H1 (cell line): ENCODE measurements at regions not wholly inside any gene's neighbourhood (a gene's known extent, or its start where the extent isn't known, plus 50 kb on each side); places are given as distances from the start of the nearest gene placed in this dataset.

ENCODE experiments used
- CTCF ChIA-PET: fragments of 300-600 bp; sonication (Branson Sonifier 250); formaldehyde crosslinking; loops from one replicate; lab custom pipeline; 2021; ENCODE audit not compliant: partially characterized antibody; lab: Charles Lee
- POLR2A ChIA-PET: fragments of 300-600 bp; sonication (Branson Sonifier 250); formaldehyde crosslinking; loops from one replicate; lab custom pipeline; 2021; ENCODE audit warnings: inconsistent platforms; ENCODE audit not compliant: partially characterized antibody; lab: Charles Lee
- DNase-seq, 2 experiments: peaks; one replicate each; pipeline versions ENCODE4 v3.0.0 to v3.0.0-alpha.2; 2010 to 2022; ENCODE audit warnings: low spot score in 2 of 2, low read depth in 1 of 2, mixed read lengths in 1 of 2
- FAIRE-seq: peaks from 2 replicates; lab custom pipeline; 2011; peaks lifted over from hg19 to GRCh38; lab: Jason Lieb, UNC
- H2AFZ ChIP-seq: 2 replicates; pipeline ENCODE4 v1.8.1; 2012; ENCODE audit warnings: low read length, inconsistent platforms
- H2AK5ac ChIP-seq: 2 replicates; pipeline ENCODE4 v1.6.1; 2013; ENCODE audit warnings: low read depth, low read length
- H2BK120ac ChIP-seq: replicated peaks from 2 replicates; pipeline ENCODE3; 2013; ENCODE audit warnings: low read depth, low read length, inconsistent platforms
- H2BK12ac ChIP-seq: 2 replicates; pipeline ENCODE4 v1.6.1; 2013; ENCODE audit warnings: low read depth, low read length
- H2BK15ac ChIP-seq: 2 replicates; pipeline ENCODE4 v1.6.1; 2013; ENCODE audit warnings: low read length
- H2BK20ac ChIP-seq: 2 replicates; pipeline ENCODE4 v1.6.1; 2013; ENCODE audit warnings: low read length
- H2BK5ac ChIP-seq: 2 replicates; pipeline ENCODE4 v1.6.1; 2013; ENCODE audit warnings: low read depth, low read length
- H3K14ac ChIP-seq: 2 replicates; pipeline ENCODE4 v1.6.1; 2013; ENCODE audit warnings: inconsistent platforms; ENCODE audit not compliant: insufficient read length
- H3K18ac ChIP-seq: 2 replicates; pipeline ENCODE4 v1.6.1; 2013; ENCODE audit warnings: low read length; ENCODE audit errors: extremely low read depth
- H3K23ac ChIP-seq: 2 replicates; pipeline ENCODE4 v1.6.1; 2013; ENCODE audit warnings: inconsistent platforms; ENCODE audit not compliant: insufficient read length
- H3K23me2 ChIP-seq: 2 replicates; pipeline ENCODE4 v1.6.1; 2013; ENCODE audit warnings: low read depth, low read length
- H3K27ac ChIP-seq: 2 replicates; pipeline ENCODE4 v1.6.1; 2011; ENCODE audit warnings: low read depth, low read length, inconsistent platforms
- H3K27me3 ChIP-seq, 4 experiments: replicated peaks in 1 of 4; 1 replicate in 1 of 4; 2 replicates in 3 of 4; pipeline versions ENCODE4 v1.6.1 to v1.8.1; 2011 to 2013; ENCODE audit warnings: low read length in 3 of 4, mild to moderate bottlenecking in 3 of 4, inconsistent platforms in 2 of 4, mixed read lengths in 2 of 4, moderate library complexity in 1 of 4; ENCODE audit not compliant: control insufficient read depth in 3 of 4, insufficient read depth in 3 of 4; ENCODE audit errors: extremely low read depth in 1 of 4
- H3K36me3 ChIP-seq, 4 experiments: 2 replicates each; pipeline versions ENCODE4 v1.6.1 to v1.8.1; 2011 to 2013; ENCODE audit warnings: mild to moderate bottlenecking in 4 of 4, low read length in 3 of 4, moderate library complexity in 2 of 4, control low read depth in 1 of 4, inconsistent platforms in 1 of 4; ENCODE audit not compliant: insufficient read depth in 4 of 4, control insufficient read depth in 2 of 4
- H3K4ac ChIP-seq: replicated peaks from 2 replicates; pipeline ENCODE3; 2013; ENCODE audit warnings: low read length, low read depth, mixed read lengths, inconsistent platforms; ENCODE audit not compliant: insufficient read length
- H3K4me1 ChIP-seq, 4 experiments: replicated peaks in 1 of 4; 1 replicate in 1 of 4; 2 replicates in 3 of 4; pipeline versions ENCODE4 v1.6.1 to v1.8.1; 2011 to 2013; ENCODE audit warnings: low read length in 3 of 4, inconsistent platforms in 2 of 4, mixed read lengths in 1 of 4; ENCODE audit not compliant: insufficient read depth in 4 of 4, control insufficient read depth in 3 of 4
- H3K4me2 ChIP-seq, 2 experiments: 2 replicates each; pipeline versions ENCODE4 v1.6.1 to v1.8.1; 2011 to 2013; ENCODE audit warnings: low read depth in 2 of 2, low read length in 2 of 2, control low read depth in 1 of 2, inconsistent platforms in 1 of 2, mild to moderate bottlenecking in 1 of 2; ENCODE audit not compliant: insufficient read depth in 1 of 2
- H3K4me3 ChIP-seq, 4 experiments: fragments of 200-600, 300-600 bp in 1 of 4; sonication (generic), shearing (Covaris generic), sonication (Bioruptor Twin) in 1 of 4; 2 replicates each; pipeline versions ENCODE4 v1.5.1 to v1.8.1; 2011 to 2016; ENCODE audit warnings: low read length in 4 of 4, low read depth in 3 of 4, control low read depth in 2 of 4, inconsistent platforms in 2 of 4, mild to moderate bottlenecking in 2 of 4, mixed read lengths in 1 of 4, moderate library complexity in 1 of 4; ENCODE audit not compliant: insufficient read depth in 2 of 4; ENCODE audit errors: extremely low read depth in 1 of 4
- H3K56ac ChIP-seq: replicated peaks from 2 replicates; pipeline ENCODE3; 2013; ENCODE audit warnings: low read depth, mild to moderate bottlenecking, mixed read lengths, low read length, inconsistent platforms; ENCODE audit not compliant: insufficient read length
- H3K79me1 ChIP-seq: 2 replicates; pipeline ENCODE4 v1.6.1; 2013; ENCODE audit warnings: low read depth, low read length, control low read depth
- H3K79me2 ChIP-seq, 2 experiments: 2 replicates each; pipeline versions ENCODE4 v1.6.1 to v1.8.1; 2012 to 2013; ENCODE audit warnings: low read length in 2 of 2, mild to moderate bottlenecking in 2 of 2, inconsistent platforms in 1 of 2; ENCODE audit not compliant: insufficient read depth in 2 of 2, control insufficient read depth in 1 of 2
- H3K9ac ChIP-seq, 4 experiments: replicated peaks in 1 of 4; 1 replicate in 1 of 4; 2 replicates in 3 of 4; pipeline versions ENCODE4 v1.6.1 to v1.8.1; 2011 to 2013; ENCODE audit warnings: low read depth in 3 of 4, low read length in 3 of 4, control low read depth in 2 of 4, mild to moderate bottlenecking in 2 of 4, moderate library complexity in 2 of 4, inconsistent platforms in 1 of 4; ENCODE audit errors: extremely low read depth in 1 of 4
- H3K9me3 ChIP-seq, 2 experiments: 2 replicates each; pipeline versions ENCODE4 v1.6.1 to v1.8.1; 2012 to 2013; ENCODE audit warnings: mild to moderate bottlenecking in 2 of 2, moderate library complexity in 2 of 2, control low read depth in 1 of 2, inconsistent platforms in 1 of 2, low read depth in 1 of 2, low read length in 1 of 2, mixed read lengths in 1 of 2; ENCODE audit not compliant: insufficient read depth in 2 of 2
- H4K20me1 ChIP-seq, 2 experiments: replicated peaks in 1 of 2; 2 replicates each; pipeline versions ENCODE3 to v1.8.1; 2011 to 2013; ENCODE audit warnings: inconsistent platforms in 2 of 2, low read length in 2 of 2, mild to moderate bottlenecking in 1 of 2; ENCODE audit not compliant: insufficient read depth in 2 of 2, control insufficient read depth in 1 of 2
- H4K5ac ChIP-seq: 2 replicates; pipeline ENCODE4 v1.6.1; 2013; ENCODE audit warnings: low read length, low read depth, mixed read lengths, inconsistent platforms; ENCODE audit not compliant: insufficient read length
- H4K8ac ChIP-seq: 2 replicates; pipeline ENCODE4 v1.8.0; 2013; ENCODE audit warnings: mild to moderate bottlenecking, moderate library complexity, low read length, inconsistent platforms; ENCODE audit not compliant: insufficient read depth; ENCODE audit errors: extremely low read depth
- H4K91ac ChIP-seq: replicated peaks from 2 replicates; pipeline ENCODE3; 2013; ENCODE audit warnings: low read length, mixed read lengths, inconsistent platforms; ENCODE audit not compliant: insufficient read length
- CHD1 ChIP-seq: IDR thresholded peaks from 2 replicates; pipeline ENCODE4 v1.6.1; 2012; ENCODE audit warnings: low read depth, low read length, improper control_type of control experiment
- GABPA ChIP-seq: IDR thresholded peaks from 2 replicates; pipeline ENCODE4 v1.6.1; 2011; ENCODE audit warnings: mild to moderate bottlenecking, low read length, moderate library complexity, borderline replicate concordance; ENCODE audit not compliant: insufficient read depth
- POLR2AphosphoS5 ChIP-seq: IDR thresholded peaks from 2 replicates; pipeline ENCODE4 v1.6.1; 2011; ENCODE audit warnings: low read depth, low read length
- TAF7 ChIP-seq: optimal IDR thresholded peaks from 2 replicates; pipeline ENCODE3; 2011; ENCODE audit warnings: low read depth, mild to moderate bottlenecking, inconsistent platforms, low read length, moderate library complexity, borderline replicate concordance
- TF ChIP-seq, protein P1 (sequence below): IDR thresholded peaks from 2 replicates; pipeline ENCODE4 v1.6.1; 2011; ENCODE audit warnings: low read length, improper control_type of control experiment

DNA sequence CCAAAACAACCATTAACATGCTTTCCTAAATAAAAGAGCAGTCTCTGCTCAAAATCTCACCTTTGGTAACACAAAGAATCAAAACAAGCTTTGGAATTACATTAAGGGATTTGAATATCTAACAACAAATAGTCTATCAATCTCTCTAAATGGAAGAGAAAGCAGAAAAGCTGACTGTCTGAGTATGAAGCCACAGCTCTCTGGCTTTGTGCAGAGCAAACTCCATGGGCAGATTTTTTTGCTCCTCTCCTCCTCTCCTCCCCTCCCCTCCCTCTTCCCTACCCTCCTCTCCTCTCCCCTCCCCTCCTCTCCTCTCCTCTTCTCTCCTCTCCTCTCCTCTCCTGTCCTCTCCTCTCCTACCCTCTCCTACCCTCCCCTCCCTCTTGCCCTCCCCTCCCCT, 329.5 kb upstream of the ETAA1 start:
- Histone ChIP-seq H2BK12ac (no peak overlapping the region), H3K23me2 (no peaks in the 10 kb centered on the region), H2BK15ac (no peak overlapping the region), H2BK5ac (no peak overlapping the region), H3K27ac (no peak overlapping the region), H3K4me2 (no peak overlapping the region), H3K27me3 (no peaks in the 10 kb centered on the region), H2AK5ac (no peak overlapping the region), H3K23ac (no peak overlapping the region), H3K18ac (no peak overlapping the region), H3K4me3 (no peak overlapping the region), H3K79me1 (no peaks in the 10 kb centered on the region), H3K14ac (no peak overlapping the region), H2BK120ac (no peak overlapping the region), H3K9me3 (no peaks in the 10 kb centered on the region), H3K4ac (no peak overlapping the region), H4K91ac (no peak overlapping the region), H4K5ac (no peak overlapping the region), H4K8ac (no peak overlapping the region), H3K9ac (no peak overlapping the region), H2BK20ac (no peak overlapping the region), H2AFZ (no peak overlapping the region)
- CTCF ChIA-PET: interaction anchor here (0.6 kb wide), 1 partner anchor 800 kb away, joined by 3 read pairs; no protein-coding TSS in a partner anchor
- no peak for DNase-seq
- TF ChIP-seq, protein P1, sequence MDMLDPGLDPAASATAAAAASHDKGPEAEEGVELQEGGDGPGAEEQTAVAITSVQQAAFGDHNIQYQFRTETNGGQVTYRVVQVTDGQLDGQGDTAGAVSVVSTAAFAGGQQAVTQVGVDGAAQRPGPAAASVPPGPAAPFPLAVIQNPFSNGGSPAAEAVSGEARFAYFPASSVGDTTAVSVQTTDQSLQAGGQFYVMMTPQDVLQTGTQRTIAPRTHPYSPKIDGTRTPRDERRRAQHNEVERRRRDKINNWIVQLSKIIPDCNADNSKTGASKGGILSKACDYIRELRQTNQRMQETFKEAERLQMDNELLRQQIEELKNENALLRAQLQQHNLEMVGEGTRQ: no peak
- TF ChIP-seq TAF7 (no peak), CHD1 (no peak), GABPA (no peak), POLR2AphosphoS5 (no peak)
- TF ChIP-seq, all 59 proteins: peak for 0
- no peak overlapping the region for H3K56ac ChIP-seq
- no peaks in the 10 kb centered on the region for H3K36me3 ChIP-seq
- H3K4me1 ChIP-seq: no peaks in the 10 kb centered on the region
- no peaks in the 10 kb centered on the region for H4K20me1 ChIP-seq
- FAIRE-seq: no peak
- POLR2A ChIA-PET: no interaction called here
- no peaks in the 10 kb centered on the region for H3K79me2 ChIP-seq
